ENCODE measurements at regions not wholly inside any gene's neighbourhood (a gene's known extent, or its start where the extent isn't known, plus 50 kb on each side); places are given as distances from the start of the nearest gene placed in this dataset.

GRCh38 chr2:196480653-196481323, 158.7 kb upstream of the CCDC150 start:
- Histone ChIP-seq H3K4me3 (ENCODE audit: low read length) (no peak overlapping the region), H3K4me1 (ENCODE audit: control insufficient read depth, low read length) (no peaks in the 10 kb centered on the region), H3F3A (ENCODE audit: control insufficient read depth, insufficient read depth) (no peaks in the 10 kb centered on the region), H4K20me1 (ENCODE audit: control insufficient read depth, insufficient read depth, low read depth, low read length) (no peaks in the 10 kb centered on the region), H3K9me2 (replicated peaks; ENCODE audit: control insufficient read depth, low read length) (no peaks in the 10 kb centered on the region), H3K36me3 (ENCODE audit: control insufficient read depth, low read length) (no peaks in the 10 kb centered on the region), H3K27ac (ENCODE audit: low read depth, low read length) (no peak overlapping the region), H3K9me3 (ENCODE audit: control insufficient read depth, insufficient read depth, low read length) (no peaks in the 10 kb centered on the region), H3K79me2 (ENCODE audit: control insufficient read depth, low read length) (no peaks in the 10 kb centered on the region), H3K4me2 (ENCODE audit: low read length) (no peak overlapping the region), H3K27me3 (ENCODE audit: control insufficient read depth, low read length) (no peaks in the 10 kb centered on the region; the same call in none of the 2 replicates)
- TF ChIP-seq EZH2phosphoT487 (IDR thresholded peaks at IDR 0.05; ENCODE audit: borderline replicate concordance, low read length) (no peak), CTCF (IDR thresholded peaks at IDR 0.05; ENCODE audit: low read depth, low read length, poor library complexity, severe bottlenecking) (no peak)

GRCh38 chr2:196481324-196481697, 158.2 kb upstream of the CCDC150 start:
- Histone ChIP-seq H3K4me3 (ENCODE audit: low read length) (no peak overlapping the region), H3K27ac (ENCODE audit: low read depth, low read length) (no peak overlapping the region), H3K9me2 (replicated peaks; ENCODE audit: control insufficient read depth, low read length) (no peaks in the 10 kb centered on the region), H3K9me3 (ENCODE audit: control insufficient read depth, insufficient read depth, low read length) (no peaks in the 10 kb centered on the region), H3F3A (ENCODE audit: control insufficient read depth, insufficient read depth) (no peaks in the 10 kb centered on the region), H3K79me2 (ENCODE audit: control insufficient read depth, low read length) (no peaks in the 10 kb centered on the region), H3K36me3 (ENCODE audit: control insufficient read depth, low read length) (no peaks in the 10 kb centered on the region), H3K27me3 (ENCODE audit: control insufficient read depth, low read length) (no peaks in the 10 kb centered on the region; the same call in none of the 2 replicates), H3K4me2 (ENCODE audit: low read length) (no peak overlapping the region), H4K20me1 (ENCODE audit: control insufficient read depth, insufficient read depth, low read depth, low read length) (no peaks in the 10 kb centered on the region), H3K4me1 (ENCODE audit: control insufficient read depth, low read length) (no peaks in the 10 kb centered on the region)
- TF ChIP-seq CTCF (IDR thresholded peaks at IDR 0.05; ENCODE audit: low read depth, low read length, poor library complexity, severe bottlenecking): no peak
- no peak for TF ChIP-seq EZH2phosphoT487 (IDR thresholded peaks at IDR 0.05; ENCODE audit: borderline replicate concordance, low read length)

- Histone ChIP-seq H3K4me1 (ENCODE audit: control insufficient read depth, low read length) (no peaks in the 10 kb centered on the region), H3K27me3 (ENCODE audit: control insufficient read depth, low read length) (no peaks in the 10 kb centered on the region; the same call in none of the 2 replicates), H4K20me1 (ENCODE audit: control insufficient read depth, insufficient read depth, low read depth, low read length) (no peaks in the 10 kb centered on the region), H3F3A (ENCODE audit: control insufficient read depth, insufficient read depth) (no peaks in the 10 kb centered on the region), H3K36me3 (ENCODE audit: control insufficient read depth, low read length) (no peaks in the 10 kb centered on the region), H3K27ac (ENCODE audit: low read depth, low read length) (no peak overlapping the region), H3K9me2 (replicated peaks; ENCODE audit: control insufficient read depth, low read length) (no peaks in the 10 kb centered on the region), H3K9me3 (ENCODE audit: control insufficient read depth, insufficient read depth, low read length) (no peaks in the 10 kb centered on the region), H3K4me3 (ENCODE audit: low read length) (no peak overlapping the region), H3K79me2 (ENCODE audit: control insufficient read depth, low read length) (no peaks in the 10 kb centered on the region), H3K4me2 (ENCODE audit: low read length) (no peak overlapping the region)
- TF ChIP-seq CTCF (IDR thresholded peaks at IDR 0.05; ENCODE audit: low read depth, low read length, poor library complexity, severe bottlenecking) (no peak), EZH2phosphoT487 (IDR thresholded peaks at IDR 0.05; ENCODE audit: borderline replicate concordance, low read length) (no peak)
Measured at GRCh38 chr2:196482119-196483065, 157.1 kb upstream of the CCDC150 start.

All from DOHH2 (cell line).